ENCODE measurements at regions not wholly inside any gene's neighbourhood (a gene's known extent, or its start where the extent isn't known, plus 50 kb on each side); places are given as distances from the start of the nearest gene placed in this dataset.

- DNase-seq: no peak
- intact Hi-C loops (cut with DNase I; ENCODE audit: low total_unique reads): no loop called here
- Histone ChIP-seq H3K27me3 (replicated peaks in 1 of 7) (no peaks in the 10 kb centered on the region), H3K36me3 (no peaks in the 10 kb centered on the region), H3K4me3 (no peak overlapping the region), H3K9me3 (no peaks in the 10 kb centered on the region), H3K4me1 (no peaks in the 10 kb centered on the region), H3K27ac (no peak overlapping the region)
- no peak for TF ChIP-seq CTCF (IDR thresholded peaks at IDR 0.05 in 8 of 11, conservative IDR thresholded peaks at IDR 0.05 in 3 of 11)
- no peak for TF ChIP-seq POLR2AphosphoS5 (IDR thresholded peaks at IDR 0.05)
- no peak for TF ChIP-seq POLR2A (IDR thresholded peaks at IDR 0.05)
- 69 to 84% (median 72%) methylated on average over 1 of the region's 1 CpG for WGBS, 5 donors
Observed at GRCh38 chr17:13741744-13742143, 140.0 kb upstream of the HS3ST3A1 start.

GRCh38 chr17:13743906-13744305, 142.2 kb upstream of the HS3ST3A1 start:
- peaks cover 0 to 3% (median 0%) of the 10 kb centered on the region in 8 donors for H3K9me3 ChIP-seq
- no peaks in the 10 kb centered on the region for H3K36me3 ChIP-seq
- no peak overlapping the region for H3K4me3 ChIP-seq
- H3K27ac ChIP-seq: no peak overlapping the region
- no peak for DNase-seq
- TF ChIP-seq CTCF (IDR thresholded peaks at IDR 0.05 in 8 of 11, conservative IDR thresholded peaks at IDR 0.05 in 3 of 11) (no peak), POLR2AphosphoS5 (IDR thresholded peaks at IDR 0.05) (no peak), POLR2A (IDR thresholded peaks at IDR 0.05) (no peak)
- intact Hi-C loops (cut with DNase I; ENCODE audit: low total_unique reads): no loop called here
- no peaks in the 10 kb centered on the region for H3K27me3 ChIP-seq (replicated peaks in 1 of 7)
- H3K4me1 ChIP-seq: no peaks in the 10 kb centered on the region
- 88 to 97% (median 91%) methylated on average over 3 of the region's 3 CpGs for WGBS, 5 donors

GRCh38 chr17:13746404-13746803, 144.7 kb upstream of the HS3ST3A1 start:
- H3K4me3 ChIP-seq: no peak overlapping the region
- no peaks in the 10 kb centered on the region for H3K4me1 ChIP-seq
- H3K36me3 ChIP-seq: no peaks in the 10 kb centered on the region
- no peak for TF ChIP-seq CTCF (IDR thresholded peaks at IDR 0.05 in 8 of 11, conservative IDR thresholded peaks at IDR 0.05 in 3 of 11)
- no peak for TF ChIP-seq POLR2A (IDR thresholded peaks at IDR 0.05)
- TF ChIP-seq POLR2AphosphoS5 (IDR thresholded peaks at IDR 0.05): no peak
- peaks cover 0 to 3% (median 0%) of the 10 kb centered on the region in 8 donors for H3K9me3 ChIP-seq
- WGBS, 5 donors: 70 to 85% (median 80%) methylated on average over 9 of the region's 9 CpGs
- H3K27me3 ChIP-seq (replicated peaks in 1 of 7): no peaks in the 10 kb centered on the region
- no peak overlapping the region for H3K27ac ChIP-seq
- no peak for DNase-seq
- intact Hi-C loops (cut with DNase I; ENCODE audit: low total_unique reads): no loop called here

GRCh38 chr17:13749166-13749890, 147.6 kb upstream of the HS3ST3A1 start:
- intact Hi-C loops (cut with DNase I; ENCODE audit: low total_unique reads): no loop called here
- Histone ChIP-seq H3K27ac (peak overlapping the region in 4 of 8 donors; percentile 25 to 44 (median 33)), H3K4me1 (no peaks in the 10 kb centered on the region), H3K36me3 (no peaks in the 10 kb centered on the region), H3K9me3 (peaks cover 0 to 3% (median 0%) of the 10 kb centered on the region in 8 donors), H3K4me3 (no peak overlapping the region), H3K27me3 (replicated peaks in 1 of 7) (no peaks in the 10 kb centered on the region)
- no peak for TF ChIP-seq CTCF (IDR thresholded peaks at IDR 0.05 in 8 of 11, conservative IDR thresholded peaks at IDR 0.05 in 3 of 11)
- TF ChIP-seq POLR2AphosphoS5 (IDR thresholded peaks at IDR 0.05): no peak
- TF ChIP-seq POLR2A (IDR thresholded peaks at IDR 0.05): no peak
- 71 to 86% (median 79%) methylated on average over 5 of the region's 5 CpGs for WGBS, 5 donors
- DNase-seq: no peak
